SH-SY5Y (cell line): ENCODE measurements at regions not wholly inside any gene's neighbourhood (a gene's known extent, or its start where the extent isn't known, plus 50 kb on each side); places are given as distances from the start of the nearest gene placed in this dataset.

Experiments used
- GATA2 ChIP-seq: IDR thresholded peaks from 2 replicates; pipeline ENCODE4 v1.6.1; 2011; ENCODE audit warnings: mild to moderate bottlenecking, low read depth, low read length
- GATA3 ChIP-seq: IDR thresholded peaks from 2 replicates; pipeline ENCODE4 v1.6.1; 2011; ENCODE audit warnings: low read depth, mild to moderate bottlenecking, low read length, moderate library complexity

- TF ChIP-seq GATA2: no peak
- TF ChIP-seq GATA3: no peak
These were observed 529.5 kb upstream of the CDH8 start for GRCh38 chr16:62565706-62566105.
